COR-L47 (cell line): ENCODE measurements at regions not wholly inside any gene's neighbourhood (a gene's known extent, or its start where the extent isn't known, plus 50 kb on each side); places are given as distances from the start of the nearest gene placed in this dataset.
A peak's percentile ranks its signal among the peaks of the same experiment; 100 is the strongest.

ENCODE experiments used
- DNase-seq: peaks from one replicate; lab custom pipeline; 2025; lab: John Stamatoyannopoulos, UW

GRCh38 chr10:56605051-56605450, 244.0 kb upstream of the ZWINT start:
- peak; percentile 50 for DNase-seq

GRCh38 chr10:56604624-56605023, 243.6 kb upstream of the ZWINT start:
- DNase-seq = no peak

GRCh38 chr10:56599201-56599600, 238.1 kb upstream of the ZWINT start:
- peak; percentile 86 for DNase-seq

- no peak for DNase-seq
Measured at GRCh38 chr10:56596257-56596656, 235.2 kb upstream of the ZWINT start.

GRCh38 chr10:56593120-56593519, 232.1 kb upstream of the ZWINT start:
- DNase-seq = no peak

GRCh38 chr10:56586461-56586891, 225.4 kb upstream of the ZWINT start:
- no peak for DNase-seq

GRCh38 chr10:56585447-56586171, 224.6 kb upstream of the ZWINT start:
- DNase-seq = no peak

- no peak for DNase-seq
Measured at GRCh38 chr10:56583316-56583715, 222.3 kb upstream of the ZWINT start.

GRCh38 chr10:56567580-56567979, 206.5 kb upstream of the ZWINT start:
- DNase-seq = no peak

GRCh38 chr10:56561336-56561735, 200.3 kb upstream of the ZWINT start:
- no peak for DNase-seq

GRCh38 chr10:56551037-56551436, 190.0 kb upstream of the ZWINT start:
- no peak for DNase-seq

GRCh38 chr10:56547163-56547562, 186.1 kb upstream of the ZWINT start:
- peak; percentile 50 for DNase-seq

GRCh38 chr10:56537984-56538383, 176.9 kb upstream of the ZWINT start:
- DNase-seq = no peak

- no peak for DNase-seq
Measured at GRCh38 chr10:56522166-56522565, 161.1 kb upstream of the ZWINT start.

- DNase-seq = no peak
Measured at GRCh38 chr10:56508562-56508961, 147.5 kb upstream of the ZWINT start.

GRCh38 chr10:56507033-56507432, 146.0 kb upstream of the ZWINT start:
- DNase-seq = no peak

GRCh38 chr10:56505555-56505954, 144.5 kb upstream of the ZWINT start:
- DNase-seq = no peak

- DNase-seq = no peak
Measured at GRCh38 chr10:56496186-56496486, 135.1 kb upstream of the ZWINT start.

GRCh38 chr10:56487746-56488145, 126.7 kb upstream of the ZWINT start:
- no peak for DNase-seq

GRCh38 chr10:56481521-56482091, 120.5 kb upstream of the ZWINT start:
- DNase-seq = no peak

GRCh38 chr10:56472978-56473377, 111.9 kb upstream of the ZWINT start:
- no peak for DNase-seq

- no peak for DNase-seq
Measured at GRCh38 chr10:56470701-56471100, 109.6 kb upstream of the ZWINT start.

GRCh38 chr10:56469482-56469881, 108.4 kb upstream of the ZWINT start:
- DNase-seq = peak; percentile 25

GRCh38 chr10:56466005-56466404, 104.9 kb upstream of the ZWINT start:
- no peak for DNase-seq
